NCI-H510A (cell line): ENCODE measurements at regions not wholly inside any gene's neighbourhood (a gene's known extent, or its start where the extent isn't known, plus 50 kb on each side); places are given as distances from the start of the nearest gene placed in this dataset.
"Not testable (repeated sequence)": the region's sequence is repeated elsewhere in the genome, so short reads cannot be mapped to it uniquely, and the experiment has no call there.

Experiments used
- DNase-seq: peaks from one replicate; lab custom pipeline; 2025; lab: John Stamatoyannopoulos, UW

DNA sequence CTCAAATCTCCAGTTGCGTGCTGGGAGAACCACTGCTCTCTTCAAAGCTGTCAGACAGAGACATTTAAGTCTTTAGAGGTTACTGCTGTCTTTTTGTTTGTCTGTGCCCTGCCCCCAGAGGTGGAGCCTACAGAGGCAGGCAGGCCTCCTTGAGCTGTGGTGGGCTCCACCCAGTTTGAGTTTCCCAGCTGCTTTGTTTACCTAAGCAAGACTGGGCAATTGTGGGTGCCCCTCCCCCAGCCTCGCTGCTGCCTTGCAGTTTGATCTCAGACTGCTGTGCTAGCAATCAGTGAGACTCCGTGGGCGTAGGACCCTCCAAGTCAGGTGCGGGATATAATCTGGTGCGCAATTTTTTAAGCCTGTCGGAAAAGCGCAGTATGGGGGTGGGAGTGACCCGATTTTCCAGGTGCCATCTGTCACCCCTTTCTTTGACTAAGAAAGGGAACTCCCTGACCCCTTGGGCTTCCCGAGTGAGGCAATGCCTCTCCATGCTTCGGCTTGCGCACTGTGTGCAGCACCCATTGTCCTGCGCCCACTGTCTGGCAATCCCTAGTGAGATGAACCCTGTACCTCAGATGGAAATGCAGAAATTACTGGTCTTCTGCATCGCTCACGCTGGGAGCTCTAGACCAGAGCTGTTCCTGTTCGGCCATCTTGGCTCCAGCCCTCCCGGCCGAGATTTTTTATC is 414.8 kb upstream of the SYNCRIP start:
- not testable (repeated sequence) for DNase-seq

DNA sequence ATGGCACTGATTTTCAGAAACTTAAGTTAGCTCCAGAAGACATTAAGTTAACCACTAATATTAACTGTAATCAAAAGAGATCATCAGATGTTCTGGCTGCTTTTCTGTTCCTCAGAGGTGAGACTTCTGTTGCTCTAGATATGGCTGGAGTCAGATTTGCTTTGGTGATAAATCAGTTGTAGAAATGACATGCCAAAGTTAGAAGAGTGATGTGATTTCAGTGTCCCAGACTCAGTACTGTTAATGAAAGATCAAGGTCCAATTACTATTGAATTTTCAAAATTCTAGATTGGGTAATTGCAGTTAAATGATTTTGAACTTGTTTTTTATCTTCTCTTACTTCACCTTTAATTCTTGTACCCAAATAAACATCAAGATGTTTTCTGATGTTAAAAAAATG is 402.4 kb upstream of the SYNCRIP start:
- no peak for DNase-seq

DNA sequence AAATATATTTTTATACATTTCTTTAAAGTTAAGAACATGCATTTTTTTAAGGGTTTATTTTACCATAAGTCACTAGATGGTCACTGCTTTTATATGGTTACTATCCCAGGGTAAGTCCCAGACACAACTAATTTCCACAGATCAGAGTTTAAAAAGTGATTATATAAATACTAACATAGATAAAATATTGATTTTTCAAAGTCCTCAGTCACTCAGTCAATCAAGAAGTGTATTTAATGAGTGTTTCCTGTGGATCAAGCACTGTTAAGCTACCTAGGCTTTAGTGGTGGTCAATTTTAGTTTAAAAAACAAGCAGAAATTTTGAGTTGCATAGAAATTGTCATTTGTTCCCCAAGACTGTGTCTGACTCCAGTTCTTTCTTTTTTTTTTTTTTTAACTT is 399.5 kb upstream of the SYNCRIP start:
- no peak for DNase-seq

DNA sequence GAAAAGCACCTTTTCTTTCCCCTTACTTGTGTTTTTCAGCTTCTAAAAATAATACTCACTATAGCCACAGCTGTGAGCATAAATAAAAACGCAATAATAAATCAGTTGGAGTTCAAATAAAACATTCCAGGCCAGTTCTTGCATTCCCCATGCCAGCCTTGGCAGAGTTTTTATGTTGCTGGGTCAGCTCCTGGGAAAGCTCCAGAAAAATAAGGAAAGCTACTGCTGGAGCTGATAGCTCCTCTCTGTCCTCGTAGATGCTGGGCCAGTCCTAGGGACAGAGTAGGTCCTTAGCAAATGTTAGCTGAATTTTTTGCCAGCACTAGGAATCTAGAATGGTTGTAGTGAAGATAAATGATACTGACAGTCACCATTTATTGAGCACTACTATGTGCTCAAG is 389.0 kb upstream of the SYNCRIP start:
- DNase-seq = no peak

DNA sequence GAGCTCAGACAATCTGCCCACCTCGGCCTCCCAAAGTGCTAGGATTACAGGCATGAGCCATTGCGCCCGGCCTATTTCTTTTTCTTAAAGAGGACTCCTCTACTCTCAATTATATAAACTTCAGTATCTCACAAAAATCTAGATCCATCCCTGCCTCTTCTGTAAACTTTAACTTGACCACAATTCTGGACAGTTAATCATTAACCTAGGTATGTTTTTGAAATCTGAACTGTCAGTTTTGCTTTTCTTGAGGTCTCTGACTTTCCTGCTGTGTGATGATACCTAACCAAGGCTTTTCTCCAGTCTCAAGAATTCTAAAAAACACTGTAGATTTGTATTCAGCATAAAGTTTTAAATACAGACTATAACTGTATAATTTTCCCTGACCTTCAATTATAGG is 388.2 kb upstream of the SYNCRIP start:
- DNase-seq = no peak

DNA sequence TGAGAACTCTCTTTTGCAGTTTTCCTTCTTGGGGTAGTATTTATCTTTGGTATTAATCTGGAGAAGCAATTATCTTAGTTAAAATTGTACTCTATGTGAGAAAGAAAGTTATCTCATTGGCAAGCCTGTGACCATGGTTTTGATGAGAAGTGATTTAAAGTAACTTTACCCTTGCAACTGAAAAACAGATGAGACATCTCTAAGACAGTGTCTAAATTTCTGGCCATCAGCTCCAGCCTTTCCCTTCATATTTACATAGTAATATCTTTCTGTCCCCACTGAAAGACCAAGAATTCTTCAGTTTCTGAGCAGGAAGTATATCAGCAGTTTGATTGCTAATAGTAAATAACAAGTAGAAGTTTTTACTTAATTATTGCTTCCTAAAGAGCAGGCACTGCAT is 386.1 kb upstream of the SYNCRIP start:
- no peak for DNase-seq

DNA sequence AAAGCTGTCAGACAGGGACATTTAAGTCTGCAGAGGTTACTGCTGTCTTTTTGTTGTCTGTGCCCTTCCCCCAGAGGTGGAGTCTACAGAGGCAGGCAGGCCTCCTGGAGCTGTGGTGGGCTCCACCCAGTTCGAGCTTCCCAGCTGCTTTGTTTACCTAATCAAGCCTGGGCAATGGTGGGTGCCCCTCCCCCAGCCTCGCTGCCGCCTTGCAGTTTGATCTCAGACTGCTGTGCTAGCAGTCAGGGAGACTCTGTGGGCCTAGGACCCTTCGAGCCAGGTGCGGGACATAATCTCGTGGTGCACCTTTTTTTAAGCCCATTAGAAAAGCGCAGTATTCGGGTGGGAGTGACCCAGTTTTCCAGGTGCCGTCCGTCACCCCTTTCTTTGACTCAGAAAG is 384.2 kb upstream of the SYNCRIP start:
- not testable (repeated sequence) for DNase-seq

DNA sequence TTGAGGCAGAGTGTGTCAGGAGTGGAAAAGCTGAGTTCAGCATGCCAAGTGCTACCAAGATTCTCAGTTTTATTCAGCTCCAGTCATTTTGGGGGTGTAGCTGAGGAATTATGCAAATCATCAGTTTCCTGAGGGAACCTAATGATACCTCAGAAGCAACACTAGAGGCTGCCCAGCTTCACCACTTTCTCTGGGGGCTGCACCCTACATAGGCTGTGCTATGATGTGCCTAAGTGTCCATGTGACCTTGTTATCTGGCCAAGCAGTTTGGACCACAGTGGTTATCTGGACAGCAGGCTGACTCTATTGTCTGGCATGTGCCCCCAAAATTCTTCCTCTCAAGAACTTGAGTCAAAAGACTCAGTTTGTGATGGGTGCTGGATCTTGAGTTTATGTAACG is 374.6 kb upstream of the SYNCRIP start:
- no peak for DNase-seq

DNA sequence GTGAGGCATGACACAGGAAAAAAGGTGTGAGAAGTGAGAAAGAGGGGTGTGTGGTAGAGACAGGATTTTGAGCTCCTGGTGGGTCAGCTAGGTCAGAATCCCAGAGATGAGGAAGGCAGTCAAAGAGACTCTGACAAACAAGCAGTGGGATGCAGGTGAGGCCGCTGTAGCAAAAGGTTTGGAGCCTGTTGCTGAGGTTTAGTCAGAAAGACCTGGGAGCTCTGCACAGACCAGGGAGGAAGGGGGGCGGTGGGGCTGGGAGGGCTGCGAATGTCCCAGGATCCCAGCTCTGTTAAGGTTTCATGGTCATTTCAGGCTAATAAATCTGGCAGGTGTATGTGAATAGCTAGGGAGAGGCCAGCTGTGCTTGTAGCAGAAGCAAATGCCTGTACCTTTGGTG is 373.9 kb upstream of the SYNCRIP start:
- DNase-seq = no peak

DNA sequence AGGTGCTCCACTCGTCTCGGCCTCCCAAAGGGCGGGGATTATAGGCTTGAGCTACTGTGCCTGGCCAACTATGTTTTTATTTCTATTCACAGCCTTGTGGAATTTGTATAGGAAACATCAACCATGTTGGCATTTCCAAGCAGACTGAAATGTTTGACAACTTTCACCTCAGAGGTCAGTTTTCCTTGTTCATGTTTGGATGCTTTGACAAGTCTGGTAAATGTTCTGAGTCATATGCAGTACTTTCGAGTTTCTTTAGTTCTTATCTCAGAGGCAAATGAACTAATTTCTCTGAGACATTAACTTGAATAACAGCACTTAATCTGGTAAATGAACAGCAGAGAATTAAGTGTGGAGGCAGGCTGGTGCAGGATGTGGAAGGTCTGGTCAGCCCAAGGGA is 373.4 kb upstream of the SYNCRIP start:
- DNase-seq = no peak

DNA sequence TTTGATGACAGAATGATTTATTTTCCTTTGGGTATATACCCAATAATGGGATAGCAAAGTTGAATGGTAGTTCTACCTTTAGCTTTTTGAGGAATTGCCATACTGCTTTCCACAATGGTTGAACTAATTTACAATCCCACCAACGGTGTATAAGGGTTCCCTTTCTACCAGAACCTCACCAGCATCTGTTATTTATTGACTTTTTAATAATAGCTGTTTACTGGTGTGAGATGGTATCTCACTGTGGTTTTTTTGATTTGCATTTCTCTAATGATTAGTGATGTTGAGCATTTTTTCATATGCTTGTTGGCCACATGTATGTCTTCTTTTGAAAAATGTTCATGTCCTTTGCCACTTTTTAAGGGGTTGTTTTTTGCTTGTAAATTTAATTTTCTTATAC is 370.3 kb upstream of the SYNCRIP start:
- DNase-seq = not testable (repeated sequence)

DNA sequence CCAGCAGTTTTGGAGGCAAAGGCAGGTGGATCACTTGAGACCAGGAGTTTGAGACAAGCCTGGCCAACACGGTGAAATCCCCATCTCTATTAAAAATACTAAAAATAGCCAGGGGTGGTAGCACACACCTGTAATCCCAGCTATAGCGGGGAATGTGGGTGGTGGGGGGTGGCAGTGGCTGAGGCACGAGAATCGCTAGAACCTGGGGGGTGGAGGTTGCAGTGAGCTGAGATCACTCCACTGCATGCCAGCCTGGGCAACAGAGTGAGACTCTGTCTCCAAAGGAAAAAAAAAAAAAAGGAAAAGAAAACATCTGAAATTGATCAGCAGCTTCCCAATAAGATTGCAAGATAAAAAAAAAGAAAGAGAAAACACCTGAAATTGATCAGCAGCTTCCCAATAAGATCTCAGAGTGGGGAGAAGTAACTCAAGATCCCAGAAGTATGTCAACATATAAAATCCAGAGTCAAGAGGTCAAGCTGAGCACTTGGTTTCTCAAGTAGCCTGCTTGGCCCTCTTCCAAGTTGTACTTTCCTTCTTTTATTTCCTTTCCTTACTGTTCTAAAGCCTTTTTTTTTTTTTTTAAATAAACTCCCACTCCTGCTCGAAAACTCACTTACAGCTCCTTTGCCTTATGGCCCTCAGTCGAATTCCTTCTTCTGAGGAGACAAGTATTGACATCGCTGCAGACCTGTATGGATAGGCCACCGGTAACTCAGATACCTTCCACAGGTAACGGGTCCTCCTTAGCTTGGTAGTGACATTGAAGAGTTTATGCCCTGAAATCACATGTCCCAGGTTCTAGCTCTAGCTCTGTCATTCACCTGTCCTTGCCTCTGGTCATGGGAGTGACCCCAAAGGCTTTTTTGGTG is 368.5 kb upstream of the SYNCRIP start:
- no peak for DNase-seq

DNA sequence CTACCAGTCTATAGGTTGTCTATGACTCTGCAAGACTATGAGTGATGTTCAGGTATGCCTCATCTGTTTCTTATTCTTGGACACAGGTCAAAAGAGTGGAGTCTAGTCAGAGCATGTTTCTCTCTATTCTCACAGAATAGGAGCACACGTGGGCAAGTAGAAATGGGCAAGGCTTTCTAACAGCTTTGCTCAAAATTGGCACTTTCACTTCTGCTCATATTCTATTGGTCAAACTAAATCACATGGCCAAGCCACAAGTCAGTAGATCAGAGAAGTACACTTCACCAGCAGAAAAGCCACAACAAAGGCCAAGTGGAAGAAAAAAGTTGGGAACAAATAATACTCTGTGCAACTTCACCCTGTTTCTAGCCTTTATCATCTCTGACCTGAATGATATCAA is 354.5 kb upstream of the SYNCRIP start:
- DNase-seq = no peak

DNA sequence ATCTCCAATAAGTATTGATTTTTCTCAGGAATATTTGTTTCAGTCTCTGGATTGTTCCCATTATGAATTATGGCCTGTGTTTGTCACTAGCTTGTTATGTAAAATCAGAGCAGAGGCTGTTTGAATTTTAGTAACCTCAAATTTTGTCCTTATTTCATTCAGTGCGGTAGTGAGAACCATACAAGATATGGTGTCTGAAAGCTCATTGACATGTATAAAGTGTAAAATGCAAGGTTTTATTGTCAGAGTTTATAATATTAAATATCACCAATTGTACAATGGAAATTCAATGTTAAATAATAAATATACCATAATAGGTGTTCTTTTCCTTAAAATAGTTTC is 353.3 kb upstream of the SYNCRIP start:
- no peak for DNase-seq

DNA sequence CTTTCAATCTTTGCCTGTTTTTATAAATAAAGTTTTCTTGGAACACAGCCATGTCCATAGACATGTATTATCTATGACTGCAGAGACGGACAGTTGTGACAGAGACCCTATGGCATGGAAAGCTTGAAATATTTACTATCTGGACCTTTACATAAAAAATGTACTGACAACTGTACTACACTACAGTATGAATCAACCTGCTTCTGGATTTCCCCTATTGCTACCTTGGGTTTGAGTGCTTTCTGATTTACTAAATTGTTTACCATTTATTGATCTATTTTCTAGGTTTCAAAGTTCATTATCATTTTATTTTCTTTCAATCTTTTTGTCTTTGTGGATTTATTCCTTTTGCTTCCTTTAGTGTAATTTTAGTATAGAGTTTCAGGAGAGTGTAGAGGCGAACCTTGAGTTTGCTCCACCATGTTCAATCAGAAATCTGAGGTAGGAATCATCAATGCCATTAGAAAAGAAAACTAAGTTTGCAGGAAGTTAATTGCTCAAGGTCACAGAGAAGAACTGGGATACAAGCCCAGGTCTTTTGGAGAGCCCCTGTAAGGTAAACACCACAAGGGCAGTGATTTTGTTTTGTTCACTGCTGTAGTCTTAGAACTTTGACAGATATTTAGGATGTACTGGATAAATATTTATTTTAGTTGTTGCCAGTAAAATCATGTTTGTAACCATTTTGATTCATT is 352.8 kb upstream of the SYNCRIP start:
- no peak for DNase-seq

DNA sequence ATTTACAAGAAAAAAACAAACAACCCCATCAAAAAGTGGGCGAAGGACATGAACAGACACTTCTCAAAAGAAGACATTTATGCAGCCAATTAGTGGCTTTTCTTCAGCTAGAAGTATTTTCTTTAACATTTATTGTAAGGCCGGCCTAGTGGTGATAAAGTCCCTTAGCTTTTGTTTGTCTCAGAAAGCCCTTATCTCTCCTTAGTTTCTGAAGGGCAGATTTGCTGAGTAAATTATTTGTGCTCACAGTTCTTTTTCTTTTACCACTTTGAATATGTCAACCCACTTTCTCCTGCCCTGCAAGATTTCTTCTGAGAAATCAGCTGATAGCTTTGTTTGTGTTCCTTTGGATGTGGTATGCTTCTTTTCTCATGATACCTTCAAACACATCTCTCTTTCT is 344.0 kb upstream of the SYNCRIP start:
- DNase-seq = no peak

DNA sequence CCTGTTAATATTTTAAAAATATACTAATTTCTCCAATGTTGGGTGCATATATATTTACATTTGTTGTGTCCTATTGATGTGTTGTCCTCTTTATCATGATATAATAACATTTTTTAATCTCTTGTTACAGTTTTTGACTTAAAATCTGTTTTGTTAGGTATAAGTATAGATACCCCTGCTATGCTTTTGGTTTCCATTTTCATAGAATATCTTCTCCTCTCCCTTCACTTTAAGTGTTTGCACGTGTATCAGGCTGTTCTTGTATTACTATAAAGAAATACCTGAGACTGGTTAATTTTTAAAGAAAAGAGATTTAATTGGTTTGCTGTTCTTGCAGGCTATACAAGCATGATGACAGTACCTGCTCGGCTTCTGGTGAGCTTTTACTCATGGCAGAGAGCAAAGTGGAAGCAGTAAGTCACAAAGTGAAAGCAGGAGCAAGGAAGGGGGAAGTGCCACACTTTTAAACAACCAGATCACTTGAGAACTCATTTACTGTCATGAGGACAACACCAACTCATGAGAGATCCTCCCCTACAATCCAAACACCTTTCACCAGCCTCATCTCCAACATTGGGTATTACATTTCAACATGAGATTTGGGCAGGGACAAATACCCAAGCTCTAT is 340.5 kb upstream of the SYNCRIP start:
- no peak for DNase-seq

DNA sequence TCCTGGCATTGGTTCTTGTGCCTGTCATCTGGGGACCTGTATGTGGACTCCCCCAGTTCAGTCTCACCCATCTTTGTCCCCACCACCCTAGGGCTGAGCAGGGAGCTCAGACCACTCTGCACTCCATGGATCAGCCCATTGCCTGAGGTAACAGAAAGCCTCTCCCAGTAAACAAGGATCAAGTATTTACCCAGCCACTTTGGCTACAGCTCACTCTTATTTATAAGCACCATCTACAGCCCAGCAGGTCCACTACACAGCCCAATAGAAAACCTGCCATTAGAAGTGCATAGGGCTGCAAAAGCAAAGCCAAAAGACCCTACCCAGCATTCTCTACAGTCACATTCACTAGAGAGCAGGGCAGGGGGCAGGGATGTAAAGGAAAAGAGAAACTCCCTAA is 335.0 kb upstream of the SYNCRIP start:
- no peak for DNase-seq

DNA sequence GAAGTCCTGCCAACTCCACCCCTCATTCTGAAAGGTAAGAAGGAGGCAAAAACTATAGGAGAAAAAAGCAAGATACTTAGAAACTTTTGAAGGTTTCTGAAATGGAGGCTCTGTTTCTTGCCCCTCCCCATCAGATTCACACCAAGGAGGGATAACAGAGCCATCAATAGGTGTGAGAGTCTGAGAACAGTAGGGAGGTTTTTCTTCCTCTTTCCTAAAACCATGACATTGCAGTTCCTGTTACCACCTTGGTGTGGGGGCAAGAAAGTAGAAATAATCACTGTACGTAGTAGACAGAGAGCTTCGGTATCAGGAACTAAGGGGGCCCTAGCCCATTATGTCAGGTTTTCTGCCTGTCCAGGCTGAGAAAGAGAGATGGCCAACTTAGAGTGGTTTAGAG is 333.3 kb upstream of the SYNCRIP start:
- DNase-seq = no peak

DNA sequence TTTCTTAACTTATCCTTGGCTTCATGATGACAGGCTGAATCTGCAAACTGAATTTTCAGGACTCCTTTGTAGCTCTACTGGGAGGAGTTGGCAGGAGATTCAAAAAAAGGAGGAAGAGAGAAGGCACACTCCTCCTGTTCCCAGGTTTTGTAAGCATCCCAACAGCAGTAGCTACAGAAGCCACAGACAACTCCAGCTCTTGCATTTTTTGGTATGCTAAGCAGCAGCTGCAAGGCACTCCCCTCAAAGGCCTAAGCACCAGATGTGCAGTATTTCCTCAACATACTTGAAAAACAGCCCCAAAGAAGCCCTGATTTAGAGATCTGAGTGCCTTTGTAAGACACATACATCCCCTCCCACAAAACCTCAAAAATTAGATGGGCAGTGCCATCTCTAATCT is 328.6 kb upstream of the SYNCRIP start:
- DNase-seq = no peak

DNA sequence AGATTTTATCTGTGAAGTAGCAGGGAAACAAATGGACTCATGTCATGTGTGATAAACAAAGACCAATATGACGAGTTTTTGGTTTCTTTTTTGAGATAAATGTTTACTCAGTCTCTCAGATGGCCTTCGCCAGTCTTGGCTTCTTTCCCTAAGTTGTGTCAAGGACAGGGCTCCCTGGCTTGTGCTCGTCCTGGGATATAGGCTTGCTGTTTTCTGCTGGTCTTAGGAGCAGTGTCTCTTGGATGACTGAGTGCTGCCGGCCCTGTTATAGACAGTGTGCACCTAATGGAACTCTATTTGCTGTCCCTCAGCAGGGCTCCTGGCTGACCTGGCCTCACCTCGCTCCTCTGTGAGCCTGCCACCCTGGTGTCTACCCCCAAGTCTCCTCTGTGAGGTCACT is 324.1 kb upstream of the SYNCRIP start:
- DNase-seq = no peak

DNA sequence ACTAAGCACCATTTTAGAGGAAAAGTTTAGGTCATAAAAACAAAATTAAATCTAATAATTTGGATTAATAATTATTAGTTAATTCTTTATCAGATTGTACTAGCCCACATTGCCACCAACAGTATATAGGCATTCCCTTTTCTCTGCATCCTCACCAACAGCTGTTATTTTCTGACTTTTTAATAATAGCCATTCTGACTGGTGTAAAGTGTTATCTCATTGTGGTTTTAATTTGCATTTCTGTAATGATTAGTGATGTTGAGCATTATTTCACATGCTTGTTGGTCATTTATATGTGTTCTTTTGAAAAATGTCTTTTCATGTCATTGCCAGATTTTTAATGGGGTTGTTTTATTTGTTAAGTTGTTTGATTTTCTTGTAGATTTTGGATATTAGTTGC is 319.1 kb upstream of the SYNCRIP start:
- DNase-seq = no peak

DNA sequence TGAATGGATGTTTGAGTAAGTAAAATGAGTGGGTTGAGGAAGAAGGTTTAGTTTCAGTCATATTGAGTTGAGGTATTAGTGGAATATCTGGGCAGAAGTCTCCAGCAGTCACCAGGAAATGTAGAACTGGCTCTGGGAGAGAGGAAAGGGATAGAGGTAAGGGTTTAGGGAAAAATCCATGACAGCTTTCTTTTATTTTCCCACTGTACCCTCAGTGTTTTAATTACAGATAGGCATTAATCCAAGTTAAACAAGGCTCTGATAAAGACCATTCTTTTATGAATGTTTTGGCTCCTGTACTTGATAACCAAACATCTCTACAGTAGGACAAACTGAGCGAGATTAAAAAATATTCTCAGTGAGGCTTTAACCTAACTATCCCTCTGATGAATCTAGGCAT is 318.4 kb upstream of the SYNCRIP start:
- no peak for DNase-seq
